Stimulated activated CD4-positive, alpha-beta T cell treated with anti-CD3 and anti-CD28 coated beads, Interleukin-1b, Interleukin-23, amount 100 ng/mL, for 48 hours (primary cell): ENCODE measurements at regions not wholly inside any gene's neighbourhood (a gene's known extent, or its start where the extent isn't known, plus 50 kb on each side); places are given as distances from the start of the nearest gene placed in this dataset.
"Not testable (repeated sequence)": the region's sequence is repeated elsewhere in the genome, so short reads cannot be mapped to it uniquely, and the experiment has no call there.

Experiments
- DNase-seq: peaks from one replicate; pipeline ENCODE4 v3.0.0-alpha.2; 2020

GRCh38 chr2:241959751-241960269, 90.3 kb downstream of the RTP5 start:
- no peak for DNase-seq

GRCh38 chr2:241961454-241961853, 91.9 kb downstream of the RTP5 start:
- no peak for DNase-seq

GRCh38 chr2:241964133-241964532, 94.6 kb downstream of the RTP5 start:
- no peak for DNase-seq

GRCh38 chr2:241965931-241966412, 96.4 kb downstream of the RTP5 start:
- peak; percentile 84 for DNase-seq

- DNase-seq = peak; percentile 16
These were observed 97.3 kb downstream of the RTP5 start for GRCh38 chr2:241966647-241967466.

- no peak for DNase-seq
These were observed 98.1 kb downstream of the RTP5 start for GRCh38 chr2:241967467-241968144.

GRCh38 chr2:241968417-241968816, 98.9 kb downstream of the RTP5 start:
- no peak for DNase-seq

GRCh38 chr2:241969182-241969581, 99.7 kb downstream of the RTP5 start:
- not testable (repeated sequence) for DNase-seq

GRCh38 chr2:241970716-241971115, 101.2 kb downstream of the RTP5 start:
- no peak for DNase-seq

GRCh38 chr2:241974096-241974495, 104.6 kb downstream of the RTP5 start:
- DNase-seq = no peak

- no peak for DNase-seq
These were observed 105.5 kb downstream of the RTP5 start for GRCh38 chr2:241974851-241975592.

- no peak for DNase-seq
These were observed 106.2 kb downstream of the RTP5 start for GRCh38 chr2:241975593-241976284.

GRCh38 chr2:241976296-241976695, 106.8 kb downstream of the RTP5 start:
- no peak for DNase-seq

GRCh38 chr2:241977557-241978300, 108.2 kb downstream of the RTP5 start:
- no peak for DNase-seq

- DNase-seq = no peak
These were observed 109.1 kb downstream of the RTP5 start for GRCh38 chr2:241978670-241979069.

- no peak for DNase-seq
These were observed 110.7 kb downstream of the RTP5 start for GRCh38 chr2:241980193-241980592.

GRCh38 chr2:241981076-241981700, 111.7 kb downstream of the RTP5 start:
- DNase-seq = no peak

GRCh38 chr2:241982706-241983570, 113.4 kb downstream of the RTP5 start:
- no peak for DNase-seq

GRCh38 chr2:241983571-241984270, 114.2 kb downstream of the RTP5 start:
- no peak for DNase-seq

- DNase-seq = no peak
These were observed 114.7 kb downstream of the RTP5 start for GRCh38 chr2:241984271-241984655.
